ENCODE measurements at regions not wholly inside any gene's neighbourhood (a gene's known extent, or its start where the extent isn't known, plus 50 kb on each side); places are given as distances from the start of the nearest gene placed in this dataset.

DNA sequence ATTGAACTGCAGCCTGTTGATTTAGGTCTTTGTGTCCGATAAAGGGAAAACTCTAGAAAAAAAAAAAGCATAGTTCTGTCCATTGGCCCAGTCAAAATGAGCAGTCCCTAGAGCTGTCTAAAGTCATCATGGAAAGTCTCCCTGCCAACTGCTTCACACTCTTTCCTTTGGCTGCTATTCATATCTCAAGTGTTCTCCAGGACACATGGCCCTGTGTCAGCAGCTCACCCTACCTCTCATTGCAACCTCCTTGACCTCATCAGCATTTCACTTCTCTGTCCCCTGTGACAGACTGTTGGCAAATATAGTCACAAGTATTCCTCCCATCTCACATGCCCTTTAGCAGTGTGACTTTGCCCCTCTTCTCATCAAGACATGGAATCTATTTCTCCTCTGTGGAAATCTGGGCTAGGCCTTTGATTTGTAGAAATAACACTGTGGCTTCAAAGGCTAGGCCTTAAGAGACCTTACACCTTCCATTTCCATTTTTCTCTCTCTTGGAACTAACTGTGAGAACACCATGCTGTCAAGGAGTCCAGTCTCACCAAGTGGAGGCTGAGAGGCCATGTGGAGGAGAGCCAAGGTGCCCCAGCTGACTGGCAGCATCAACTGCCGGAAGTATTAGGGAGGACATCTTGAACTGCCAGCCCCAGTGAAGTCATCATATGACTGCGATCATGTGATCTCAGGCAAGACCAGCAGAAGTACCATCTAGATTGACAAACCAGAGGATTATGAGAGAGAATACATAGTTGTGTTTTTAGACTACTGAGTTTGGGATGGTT, 149.4 kb upstream of the TARS1 start:
- CTCF ChIA-PET (ENCODE audit: low intra/inter-chr PET ratio, low total read pairs), result no interaction called here
- 26% methylated on average over 3 of the region's 3 CpGs for WGBS (ENCODE audit: low lambda C conversion rate)
- POLR2A ChIA-PET, result no interaction called here

More for the DNA sequence above, 149.4 kb upstream of the TARS1 start:
- no peaks in the 10 kb centered on the region for H4K20me1 ChIP-seq (ENCODE audit: insufficient read depth, low read length)
- no peaks in the 10 kb centered on the region for H3K27me3 ChIP-seq (ENCODE audit: control insufficient read depth in 1 of 2, insufficient read depth in 2 of 2, low read length in 2 of 2)
- FAIRE-seq (no peak), ATAC-seq (no peak), DNase-seq (ENCODE audit: low spot score) (no peak)
- H3K27ac ChIP-seq (ENCODE audit: extremely low read length, insufficient read depth, low read length), result no peak overlapping the region
- intact Hi-C loops (cut with micrococcal nuclease; ENCODE audit: unreplicated experiment), result no loop called here
- BruUV-seq (replicated peaks), result no TSS peak
- H3K4me3 ChIP-seq (replicated peaks in 1 of 3; ENCODE audit: insufficient read depth in 1 of 3, low read depth in 2 of 3, low read length in 3 of 3), result no peak overlapping the region
- H3K4me2 ChIP-seq (ENCODE audit: low read depth, low read length), result no peak overlapping the region
- no peaks in the 10 kb centered on the region for H3K36me3 ChIP-seq (replicated peaks in 1 of 2; ENCODE audit: control insufficient read depth in 1 of 2, insufficient read depth in 2 of 2, low read length in 2 of 2)
- H3K4me1 ChIP-seq (ENCODE audit: insufficient read depth, low read length), result no peaks in the 10 kb centered on the region
- no peaks in the 10 kb centered on the region for H3K79me2 ChIP-seq (ENCODE audit: insufficient read depth, low read length)
- no peak overlapping the region for H3K9ac ChIP-seq (ENCODE audit: insufficient read depth, low read depth, low read length)
- H3K9me3 ChIP-seq (ENCODE audit: low read length), result no peaks in the 10 kb centered on the region
- in situ Hi-C loops (cut with HindIII; ENCODE audit: extremely low pct_ligation_motif_present, low pct_unique_long_range_greater_than_20kb), result no loop called here
- TF ChIP-seq ZNF788 (CRISPR knock-in tag; IDR thresholded peaks at IDR 0.05; ENCODE audit: borderline replicate concordance) (no peak), ZNF556 (CRISPR knock-in tag; IDR thresholded peaks at IDR 0.05; ENCODE audit: borderline replicate concordance) (no peak), FOXJ3 (CRISPR knock-in tag; IDR thresholded peaks at IDR 0.05; ENCODE audit: borderline replicate concordance) (no peak), TBL1XR1 (IDR thresholded peaks at IDR 0.05; ENCODE audit: borderline replicate concordance, low read length, partially characterized antibody) (no peak)
- TF ChIP-seq, protein P1, sequence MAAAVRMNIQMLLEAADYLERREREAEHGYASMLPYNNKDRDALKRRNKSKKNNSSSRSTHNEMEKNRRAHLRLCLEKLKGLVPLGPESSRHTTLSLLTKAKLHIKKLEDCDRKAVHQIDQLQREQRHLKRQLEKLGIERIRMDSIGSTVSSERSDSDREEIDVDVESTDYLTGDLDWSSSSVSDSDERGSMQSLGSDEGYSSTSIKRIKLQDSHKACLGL (CRISPR knock-in tag; IDR thresholded peaks at IDR 0.05), result no peak
- TF ChIP-seq, protein P2, sequence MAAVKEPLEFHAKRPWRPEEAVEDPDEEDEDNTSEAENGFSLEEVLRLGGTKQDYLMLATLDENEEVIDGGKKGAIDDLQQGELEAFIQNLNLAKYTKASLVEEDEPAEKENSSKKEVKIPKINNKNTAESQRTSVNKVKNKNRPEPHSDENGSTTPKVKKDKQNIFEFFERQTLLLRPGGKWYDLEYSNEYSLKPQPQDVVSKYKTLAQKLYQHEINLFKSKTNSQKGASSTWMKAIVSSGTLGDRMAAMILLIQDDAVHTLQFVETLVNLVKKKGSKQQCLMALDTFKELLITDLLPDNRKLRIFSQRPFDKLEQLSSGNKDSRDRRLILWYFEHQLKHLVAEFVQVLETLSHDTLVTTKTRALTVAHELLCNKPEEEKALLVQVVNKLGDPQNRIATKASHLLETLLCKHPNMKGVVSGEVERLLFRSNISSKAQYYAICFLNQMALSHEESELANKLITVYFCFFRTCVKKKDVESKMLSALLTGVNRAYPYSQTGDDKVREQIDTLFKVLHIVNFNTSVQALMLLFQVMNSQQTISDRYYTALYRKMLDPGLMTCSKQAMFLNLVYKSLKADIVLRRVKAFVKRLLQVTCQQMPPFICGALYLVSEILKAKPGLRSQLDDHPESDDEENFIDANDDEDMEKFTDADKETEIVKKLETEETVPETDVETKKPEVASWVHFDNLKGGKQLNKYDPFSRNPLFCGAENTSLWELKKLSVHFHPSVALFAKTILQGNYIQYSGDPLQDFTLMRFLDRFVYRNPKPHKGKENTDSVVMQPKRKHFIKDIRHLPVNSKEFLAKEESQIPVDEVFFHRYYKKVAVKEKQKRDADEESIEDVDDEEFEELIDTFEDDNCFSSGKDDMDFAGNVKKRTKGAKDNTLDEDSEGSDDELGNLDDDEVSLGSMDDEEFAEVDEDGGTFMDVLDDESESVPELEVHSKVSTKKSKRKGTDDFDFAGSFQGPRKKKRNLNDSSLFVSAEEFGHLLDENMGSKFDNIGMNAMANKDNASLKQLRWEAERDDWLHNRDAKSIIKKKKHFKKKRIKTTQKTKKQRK (IDR thresholded peaks at IDR 0.05; ENCODE audit: low read length), result no peak
- TF ChIP-seq, protein P3, sequence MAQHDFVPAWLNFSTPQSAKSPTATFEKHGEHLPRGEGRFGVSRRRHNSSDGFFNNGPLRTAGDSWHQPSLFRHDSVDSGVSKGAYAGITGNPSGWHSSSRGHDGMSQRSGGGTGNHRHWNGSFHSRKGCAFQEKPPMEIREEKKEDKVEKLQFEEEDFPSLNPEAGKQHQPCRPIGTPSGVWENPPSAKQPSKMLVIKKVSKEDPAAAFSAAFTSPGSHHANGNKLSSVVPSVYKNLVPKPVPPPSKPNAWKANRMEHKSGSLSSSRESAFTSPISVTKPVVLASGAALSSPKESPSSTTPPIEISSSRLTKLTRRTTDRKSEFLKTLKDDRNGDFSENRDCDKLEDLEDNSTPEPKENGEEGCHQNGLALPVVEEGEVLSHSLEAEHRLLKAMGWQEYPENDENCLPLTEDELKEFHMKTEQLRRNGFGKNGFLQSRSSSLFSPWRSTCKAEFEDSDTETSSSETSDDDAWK (CRISPR knock-in tag; IDR thresholded peaks at IDR 0.05), result no peak
- no peak overlapping the region for H2AFZ ChIP-seq (ENCODE audit: low read length)
